Breast epithelium (tissue), 3 donors: ENCODE measurements at regions not wholly inside any gene's neighbourhood (a gene's known extent, or its start where the extent isn't known, plus 50 kb on each side); places are given as distances from the start of the nearest gene placed in this dataset.

Experiments
- CTCF ChIP-seq, 3 donors: fragments of 450-650 bp; IDR thresholded peaks; one replicate each; pipeline ENCODE4 v1.5.1; 2016 to 2017; ENCODE audit warnings: antibody characterized with exemption in 3 of 3, mild to moderate bottlenecking in 3 of 3, moderate library complexity in 3 of 3
- POLR2A ChIP-seq: fragments of 450-650 bp; IDR thresholded peaks from one replicate; pipeline ENCODE4 v1.6.1; 2016; ENCODE audit warnings: antibody characterized with exemption, mild to moderate bottlenecking, moderate library complexity
- POLR2AphosphoS5 ChIP-seq, 3 donors: sonication (generic); formaldehyde crosslinking; IDR thresholded peaks; one replicate each; pipeline ENCODE4 v1.6.1; 2017; ENCODE audit warnings: antibody characterized with exemption in 3 of 3

GRCh38 chr3:182185313-182185712 is 473.6 kb downstream of the SOX2 start:
- TF ChIP-seq POLR2AphosphoS5 (IDR thresholded peaks at IDR 0.05) (no peak), POLR2A (no peak), CTCF (IDR thresholded peaks at IDR 0.05) (no peak)
